ENCODE measurements at regions not wholly inside any gene's neighbourhood (a gene's known extent, or its start where the extent isn't known, plus 50 kb on each side); places are given as distances from the start of the nearest gene placed in this dataset.

- Histone ChIP-seq H3K36me3 (ENCODE audit: control insufficient read depth, insufficient read depth, low read length) (no peaks in the 10 kb centered on the region), H3K9me3 (ENCODE audit: control insufficient read depth, insufficient read depth, low read depth, low read length) (no peaks in the 10 kb centered on the region), H3K4me1 (ENCODE audit: control insufficient read depth, insufficient read depth, low read length) (no peaks in the 10 kb centered on the region), H3K4me3 (ENCODE audit: low read depth in 2 of 2, low read length in 2 of 2) (no peak overlapping the region), H3K27me3 (ENCODE audit: control insufficient read depth, insufficient read depth, low read length) (no peaks in the 10 kb centered on the region), H3K27ac (ENCODE audit: low read length) (no peak overlapping the region)
- in situ Hi-C loops (cut with HindIII; ENCODE audit: low pct_unique_long_range_greater_than_20kb, low sequenced_read_pairs), result no loop called here
- ATAC-seq (no peak), DNase-seq (ENCODE audit: low read depth, low spot score) (no peak)
- BruUV-seq (replicated peaks), result no TSS peak
- intact Hi-C loops (cut with micrococcal nuclease; ENCODE audit: unreplicated experiment), result no loop called here
- POLR2A ChIA-PET, result no interaction called here
- CTCF ChIA-PET, result no interaction called here
- TF ChIP-seq TCF7L2 (IDR thresholded peaks at IDR 0.05; ENCODE audit: low read depth, low read length) (no peak), POLR2AphosphoS5 (IDR thresholded peaks at IDR 0.05; ENCODE audit: low read depth, low read length) (no peak), SIN3A (IDR thresholded peaks at IDR 0.05; ENCODE audit: borderline replicate concordance, insufficient read depth, low read depth, low read length) (no peak)
- TF ChIP-seq, protein P1, sequence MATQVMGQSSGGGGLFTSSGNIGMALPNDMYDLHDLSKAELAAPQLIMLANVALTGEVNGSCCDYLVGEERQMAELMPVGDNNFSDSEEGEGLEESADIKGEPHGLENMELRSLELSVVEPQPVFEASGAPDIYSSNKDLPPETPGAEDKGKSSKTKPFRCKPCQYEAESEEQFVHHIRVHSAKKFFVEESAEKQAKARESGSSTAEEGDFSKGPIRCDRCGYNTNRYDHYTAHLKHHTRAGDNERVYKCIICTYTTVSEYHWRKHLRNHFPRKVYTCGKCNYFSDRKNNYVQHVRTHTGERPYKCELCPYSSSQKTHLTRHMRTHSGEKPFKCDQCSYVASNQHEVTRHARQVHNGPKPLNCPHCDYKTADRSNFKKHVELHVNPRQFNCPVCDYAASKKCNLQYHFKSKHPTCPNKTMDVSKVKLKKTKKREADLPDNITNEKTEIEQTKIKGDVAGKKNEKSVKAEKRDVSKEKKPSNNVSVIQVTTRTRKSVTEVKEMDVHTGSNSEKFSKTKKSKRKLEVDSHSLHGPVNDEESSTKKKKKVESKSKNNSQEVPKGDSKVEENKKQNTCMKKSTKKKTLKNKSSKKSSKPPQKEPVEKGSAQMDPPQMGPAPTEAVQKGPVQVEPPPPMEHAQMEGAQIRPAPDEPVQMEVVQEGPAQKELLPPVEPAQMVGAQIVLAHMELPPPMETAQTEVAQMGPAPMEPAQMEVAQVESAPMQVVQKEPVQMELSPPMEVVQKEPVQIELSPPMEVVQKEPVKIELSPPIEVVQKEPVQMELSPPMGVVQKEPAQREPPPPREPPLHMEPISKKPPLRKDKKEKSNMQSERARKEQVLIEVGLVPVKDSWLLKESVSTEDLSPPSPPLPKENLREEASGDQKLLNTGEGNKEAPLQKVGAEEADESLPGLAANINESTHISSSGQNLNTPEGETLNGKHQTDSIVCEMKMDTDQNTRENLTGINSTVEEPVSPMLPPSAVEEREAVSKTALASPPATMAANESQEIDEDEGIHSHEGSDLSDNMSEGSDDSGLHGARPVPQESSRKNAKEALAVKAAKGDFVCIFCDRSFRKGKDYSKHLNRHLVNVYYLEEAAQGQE (IDR thresholded peaks at IDR 0.05; ENCODE audit: insufficient read depth in 1 of 2, low read depth in 2 of 2, low read length in 1 of 2), result no peak
Measured at GRCh38 chr10:108411894-108412293, 1247.4 kb upstream of the SORCS1 start.

DNA sequence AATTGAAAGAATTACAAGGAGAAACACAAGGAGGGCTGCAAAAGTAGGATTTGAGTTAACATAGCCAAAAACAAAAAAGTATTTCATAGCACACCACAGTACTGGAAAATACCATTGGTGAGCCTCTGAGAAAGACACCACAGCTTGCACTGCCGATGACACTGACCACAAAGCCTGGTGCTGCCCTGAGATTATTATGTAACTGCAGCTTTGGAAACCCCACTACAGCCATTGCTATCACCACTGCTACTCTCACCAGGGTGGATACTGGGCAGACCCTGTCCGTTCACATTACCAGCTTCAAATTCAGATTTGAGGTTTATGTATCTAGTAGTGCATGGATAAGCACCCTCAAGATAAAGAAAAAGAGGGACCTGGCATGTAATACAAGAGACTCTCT, 1246.7 kb upstream of the SORCS1 start:
- no peak for TF ChIP-seq CTCF (IDR thresholded peaks at IDR 0.05)
- TF ChIP-seq, protein P1 (IDR thresholded peaks at IDR 0.05; ENCODE audit: insufficient read depth in 1 of 2, low read depth in 2 of 2, low read length in 1 of 2), result no peak
- no peak for TF ChIP-seq TCF7L2 (IDR thresholded peaks at IDR 0.05; ENCODE audit: low read depth, low read length)
- TF ChIP-seq POLR2AphosphoS5 (IDR thresholded peaks at IDR 0.05; ENCODE audit: low read depth, low read length), result no peak
- no peak for TF ChIP-seq SIN3A (IDR thresholded peaks at IDR 0.05; ENCODE audit: borderline replicate concordance, insufficient read depth, low read depth, low read length)
- no peak for ATAC-seq
- no peaks in the 10 kb centered on the region for H3K9me3 ChIP-seq (ENCODE audit: control insufficient read depth, insufficient read depth, low read depth, low read length)
- H3K27me3 ChIP-seq (ENCODE audit: control insufficient read depth, insufficient read depth, low read length), result no peaks in the 10 kb centered on the region
- H3K36me3 ChIP-seq (ENCODE audit: control insufficient read depth, insufficient read depth, low read length), result no peaks in the 10 kb centered on the region
- no peaks in the 10 kb centered on the region for H3K4me1 ChIP-seq (ENCODE audit: control insufficient read depth, insufficient read depth, low read length)
- no peak overlapping the region for H3K4me3 ChIP-seq (ENCODE audit: low read depth in 2 of 2, low read length in 2 of 2)
- ChIA-PET POLR2A (no interaction called here), CTCF (no interaction called here)
- intact Hi-C loops (cut with micrococcal nuclease; ENCODE audit: unreplicated experiment), result no loop called here
- in situ Hi-C loops (cut with HindIII; ENCODE audit: low pct_unique_long_range_greater_than_20kb, low sequenced_read_pairs), result no loop called here
- H3K27ac ChIP-seq (ENCODE audit: low read length), result no peak overlapping the region
- DNase-seq (ENCODE audit: low read depth, low spot score), result no peak
- no TSS peak for BruUV-seq (replicated peaks)

All from Panc1 (cell line).